C4-2B (cell line): ENCODE measurements at regions not wholly inside any gene's neighbourhood (a gene's known extent, or its start where the extent isn't known, plus 50 kb on each side); places are given as distances from the start of the nearest gene placed in this dataset.

Experiments
- CTCF ChIP-seq: fragments of 450-650 bp; conservative IDR thresholded peaks from 2 replicates; pipeline ENCODE4 v1.5.1; 2017; ENCODE audit warnings: mild to moderate bottlenecking
- ZFX ChIP-seq: fragments of 450-650 bp; IDR thresholded peaks from 2 replicates; pipeline ENCODE4 v1.6.1; 2017

GRCh38 chr4:188408244-188409030 is 269.2 kb downstream of the TRIML1 start:
- TF ChIP-seq CTCF (no peak), ZFX (no peak)
